GM18861 (cell line): ENCODE measurements at regions not wholly inside any gene's neighbourhood (a gene's known extent, or its start where the extent isn't known, plus 50 kb on each side); places are given as distances from the start of the nearest gene placed in this dataset.

ENCODE experiments used
- ATAC-seq: cut with Tn5 transposase; IDR thresholded peaks from one replicate; pipeline ENCODE4 v1.9.1; 2021; ENCODE audit not compliant: unreplicated experiment

DNA sequence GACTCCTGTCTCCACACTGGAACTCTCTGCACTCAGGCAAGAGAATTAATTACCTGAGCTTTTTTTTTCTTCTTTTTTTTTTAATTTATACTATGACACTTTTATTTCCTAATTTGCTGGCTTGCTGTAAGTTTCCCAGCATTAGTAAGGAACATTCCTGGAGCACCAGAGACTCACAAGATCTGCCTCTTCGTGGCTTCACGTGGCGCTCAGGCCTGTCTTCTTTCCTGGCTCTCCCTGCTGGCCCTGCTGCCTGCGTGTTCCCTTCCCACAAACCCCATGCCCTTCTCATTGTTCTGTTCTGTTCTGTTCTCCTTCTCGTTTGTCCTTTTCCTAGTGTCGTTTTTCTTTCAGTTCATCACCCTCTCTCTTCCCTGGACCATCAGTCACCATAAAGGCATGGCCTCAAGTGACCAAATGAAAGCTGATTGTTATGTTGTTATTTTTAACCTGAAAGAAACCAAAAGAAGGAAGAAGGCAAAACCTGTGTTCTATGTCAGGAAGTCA lies 591.6 kb upstream of the PFKP start:
- ATAC-seq = no peak

DNA sequence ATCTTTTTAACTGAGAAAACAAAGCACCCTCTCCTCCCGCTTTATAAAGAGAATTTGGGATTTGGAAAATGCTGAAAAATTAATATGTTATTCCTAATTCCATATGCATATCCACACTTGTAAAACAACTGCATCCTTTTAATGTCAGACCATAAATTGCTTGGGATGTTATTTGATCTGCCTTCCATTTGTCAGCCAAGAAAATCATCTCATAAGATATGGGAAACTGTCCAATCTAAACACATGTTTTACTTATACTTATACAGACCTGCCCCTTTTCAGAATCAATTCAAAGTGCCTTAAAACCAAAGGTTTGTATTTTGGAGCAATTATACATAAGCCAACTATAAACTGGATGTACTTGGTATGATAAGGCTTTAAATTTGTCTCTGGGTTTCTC lies 595.5 kb upstream of the PFKP start:
- no peak for ATAC-seq

DNA sequence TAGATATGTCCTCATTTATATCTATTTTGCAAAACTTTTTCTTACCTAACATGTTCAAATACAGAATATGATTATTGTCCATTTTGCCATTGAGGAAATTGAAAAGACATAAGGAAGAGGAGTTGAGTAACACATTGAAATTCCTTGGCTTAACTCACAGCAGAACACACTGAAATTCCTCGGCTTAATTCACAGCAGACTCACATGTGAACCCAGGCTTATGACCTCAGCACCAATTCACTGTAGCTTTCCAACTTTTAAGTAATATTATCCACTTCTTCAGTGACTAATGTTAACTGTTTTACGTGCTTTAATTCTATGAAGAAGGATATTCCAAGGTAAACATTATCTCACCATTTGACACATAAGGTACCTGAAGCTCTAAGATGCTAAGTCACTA lies 597.5 kb upstream of the PFKP start:
- no peak for ATAC-seq

DNA sequence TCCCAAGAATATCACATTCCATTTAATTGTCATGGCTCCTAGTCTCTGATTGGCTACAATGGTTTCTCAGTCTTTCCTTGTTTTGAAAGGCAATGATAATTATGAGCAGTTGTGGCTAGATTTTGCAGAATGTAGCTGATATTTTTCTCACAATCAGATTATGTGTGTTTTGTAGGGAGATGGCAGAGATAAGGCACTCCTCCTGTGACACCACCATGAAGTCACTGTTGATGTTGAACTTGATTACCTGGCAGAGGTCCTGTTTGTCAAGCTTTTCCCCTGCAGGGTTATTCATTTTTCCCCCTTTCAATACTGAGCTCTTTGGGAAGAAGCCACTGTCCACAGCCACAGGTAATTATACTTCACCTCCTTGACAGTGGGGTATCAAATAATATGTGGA lies 602.9 kb upstream of the PFKP start:
- ATAC-seq = no peak

DNA sequence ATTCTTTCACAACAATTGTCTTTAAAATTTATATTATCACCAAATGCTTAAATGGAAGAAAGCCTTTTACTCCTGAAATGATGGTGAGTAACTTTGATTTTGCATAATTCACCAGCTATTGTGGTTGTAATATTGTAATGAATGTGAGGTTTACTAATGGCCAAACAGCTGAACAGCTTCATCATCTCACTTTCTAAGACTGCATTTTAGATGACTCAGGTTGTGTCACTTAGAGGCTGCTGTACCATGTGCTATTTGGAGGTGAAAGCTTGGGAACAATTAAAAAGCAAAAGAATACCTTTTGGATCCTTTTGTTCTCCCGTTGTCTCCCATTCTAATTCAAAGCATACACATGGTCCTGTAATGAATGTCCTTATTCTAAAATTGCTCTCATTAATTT lies 604.0 kb upstream of the PFKP start:
- ATAC-seq = no peak

DNA sequence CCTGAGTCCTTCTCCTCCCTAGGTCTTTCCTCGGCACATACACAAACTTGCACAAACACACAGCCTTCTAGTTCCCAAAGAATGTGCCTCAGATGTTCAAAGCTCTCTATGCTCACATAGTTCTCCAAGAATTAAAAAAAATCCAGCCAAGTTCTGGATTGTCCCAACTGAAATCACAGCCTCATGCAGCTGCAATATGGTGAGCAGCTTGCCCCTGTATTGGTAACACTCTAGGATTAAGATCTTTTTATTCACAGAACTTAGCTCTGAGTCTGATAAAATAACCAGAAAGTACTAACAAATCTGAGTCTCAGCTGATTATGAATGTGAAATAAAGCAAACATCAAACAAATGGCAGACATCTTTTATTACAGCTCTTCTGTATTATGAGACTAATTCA lies 604.8 kb upstream of the PFKP start:
- no peak for ATAC-seq

DNA sequence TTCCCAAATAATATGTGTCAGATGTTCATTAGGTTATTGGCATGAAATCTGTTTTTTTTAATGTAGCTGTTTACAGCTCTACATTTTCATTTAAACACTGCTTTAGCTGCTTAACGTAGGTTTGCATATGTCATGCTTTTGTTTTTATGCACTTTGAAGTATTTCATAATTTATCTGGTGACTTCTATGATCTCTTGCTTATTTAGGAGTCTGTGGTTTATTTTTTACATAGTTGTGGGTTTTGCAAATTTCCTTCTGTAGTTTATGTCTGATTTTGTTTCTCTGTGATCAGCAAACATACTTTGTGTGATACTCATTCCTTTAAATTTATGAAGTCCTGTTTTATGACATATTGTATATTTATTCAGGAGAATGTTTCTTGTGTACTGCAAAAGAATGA lies 606.5 kb upstream of the PFKP start:
- no peak for ATAC-seq

DNA sequence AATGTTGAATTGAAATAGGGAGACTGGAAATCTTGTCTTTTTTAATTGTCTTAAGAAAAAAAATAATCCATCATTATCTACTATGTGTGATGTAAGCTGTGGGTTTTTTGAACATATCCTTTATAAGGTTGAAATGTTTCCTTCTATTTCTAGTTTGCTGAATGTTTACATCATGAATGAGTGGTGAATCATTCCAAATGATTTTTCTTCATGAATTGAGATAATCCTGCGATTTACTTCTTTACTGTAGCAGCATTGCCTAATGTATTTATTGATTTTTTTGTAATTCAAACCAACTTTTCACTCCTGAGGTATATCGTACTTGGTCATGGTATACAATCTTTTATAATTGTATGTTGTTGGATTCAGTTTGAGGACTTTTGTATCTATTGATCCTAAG lies 607.6 kb upstream of the PFKP start:
- no peak for ATAC-seq

DNA sequence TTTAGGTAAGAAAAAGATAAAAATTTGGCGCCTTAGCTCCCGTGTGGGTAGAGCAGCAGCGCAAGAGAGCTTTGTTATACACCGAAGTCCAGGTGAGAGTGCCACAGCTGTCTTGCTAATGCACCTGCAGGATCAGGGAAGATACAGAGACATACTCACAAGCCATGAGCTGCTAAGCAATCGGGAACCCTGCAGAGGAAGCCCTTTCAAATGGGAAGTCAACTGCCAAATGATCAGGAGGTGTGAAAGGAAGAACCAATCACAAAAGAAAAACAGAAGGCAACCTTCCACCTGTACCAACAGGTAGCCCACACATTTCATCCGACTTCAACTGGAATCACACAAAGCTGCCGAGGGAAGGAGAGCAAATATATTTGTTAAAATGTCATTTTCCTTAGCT lies 610.5 kb upstream of the PFKP start:
- no peak for ATAC-seq

DNA sequence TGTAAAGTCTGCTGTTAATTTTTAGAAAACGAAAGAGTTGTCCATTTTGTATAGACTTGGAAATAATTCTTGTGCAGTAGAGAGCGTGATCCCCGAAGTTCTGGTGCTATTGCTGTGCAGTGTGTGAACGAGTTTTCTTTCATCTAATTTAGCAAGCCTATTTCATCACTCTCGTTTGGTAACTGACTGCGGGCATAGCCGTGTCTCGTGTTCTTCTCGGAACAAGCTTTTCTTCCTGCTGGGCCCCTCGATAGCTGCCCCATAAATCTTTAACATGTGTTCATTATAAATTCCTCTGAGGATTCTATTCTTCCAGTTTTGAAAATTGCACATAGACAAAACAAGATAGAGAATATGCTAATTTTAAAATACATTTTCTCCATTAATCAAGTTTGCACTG lies 622.0 kb upstream of the PFKP start:
- no peak for ATAC-seq

DNA sequence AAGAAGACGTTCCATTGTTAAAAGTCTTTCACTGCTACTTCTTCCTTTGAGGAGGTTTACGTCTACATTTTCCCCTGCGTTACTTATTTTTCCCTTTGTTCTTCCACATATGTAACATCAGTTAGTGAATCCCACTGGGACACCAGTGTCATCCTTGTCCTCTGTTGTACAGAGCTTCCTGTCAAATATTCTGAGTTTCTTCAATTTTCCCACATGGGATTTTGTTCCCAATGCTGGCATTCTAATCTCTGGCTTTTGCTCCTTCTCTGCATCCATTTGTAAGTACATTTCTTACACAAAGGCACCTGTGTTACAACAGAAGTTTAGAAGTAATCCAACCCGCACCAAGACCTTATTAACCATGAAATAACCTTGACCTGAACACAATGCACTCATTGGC lies 627.4 kb upstream of the PFKP start:
- no peak for ATAC-seq

DNA sequence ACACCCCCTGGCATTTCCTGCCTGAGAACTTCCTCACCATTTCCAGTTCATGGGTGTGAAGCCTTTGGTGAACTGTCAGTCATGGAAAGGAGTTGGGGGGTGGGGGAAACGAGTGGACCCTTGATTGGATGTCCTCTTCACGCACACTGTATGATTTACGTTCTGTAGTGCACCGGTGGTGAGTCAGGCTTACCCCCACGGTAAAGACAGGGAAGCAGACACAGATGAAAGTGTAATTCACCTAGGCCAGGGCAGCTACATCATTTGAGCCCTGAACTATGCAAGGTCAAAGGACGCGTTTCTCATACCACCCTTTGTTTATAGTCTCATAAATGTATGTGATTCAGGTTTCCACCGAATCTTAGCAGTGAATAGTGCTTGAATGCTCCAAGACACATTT lies 628.3 kb upstream of the PFKP start:
- ATAC-seq = no peak

DNA sequence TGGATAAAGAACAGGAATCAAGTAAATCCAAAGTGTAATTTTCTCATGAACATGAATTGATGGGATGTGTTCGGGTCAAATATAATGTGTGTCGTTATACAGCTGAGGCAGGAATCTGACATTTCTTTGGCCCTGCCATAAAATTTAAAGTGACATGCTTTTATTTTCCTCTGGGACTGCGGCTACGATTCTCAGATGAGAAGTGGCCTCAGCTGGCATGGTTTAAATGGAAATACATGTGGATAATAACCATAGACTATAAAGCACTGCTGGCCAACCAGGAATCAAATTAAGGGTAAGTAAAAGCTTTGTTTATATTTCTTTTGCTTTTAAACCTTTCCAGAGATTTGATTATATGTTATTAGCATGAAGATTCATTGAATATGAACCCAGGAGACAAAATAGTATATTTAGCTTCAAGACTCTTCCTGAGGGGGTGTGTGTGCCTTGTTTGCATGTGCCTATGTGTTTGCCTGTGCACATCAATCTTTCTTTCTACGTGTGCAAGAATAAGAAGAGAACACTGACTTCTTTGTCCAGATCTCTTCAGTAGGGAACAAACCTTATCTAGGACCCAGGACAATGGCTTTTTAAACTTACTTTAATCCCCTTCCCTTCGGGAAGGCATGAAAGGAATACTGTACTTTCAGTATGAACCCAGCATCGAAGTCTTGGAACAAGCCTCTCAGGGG lies 629.0 kb upstream of the PFKP start:
- no peak for ATAC-seq

DNA sequence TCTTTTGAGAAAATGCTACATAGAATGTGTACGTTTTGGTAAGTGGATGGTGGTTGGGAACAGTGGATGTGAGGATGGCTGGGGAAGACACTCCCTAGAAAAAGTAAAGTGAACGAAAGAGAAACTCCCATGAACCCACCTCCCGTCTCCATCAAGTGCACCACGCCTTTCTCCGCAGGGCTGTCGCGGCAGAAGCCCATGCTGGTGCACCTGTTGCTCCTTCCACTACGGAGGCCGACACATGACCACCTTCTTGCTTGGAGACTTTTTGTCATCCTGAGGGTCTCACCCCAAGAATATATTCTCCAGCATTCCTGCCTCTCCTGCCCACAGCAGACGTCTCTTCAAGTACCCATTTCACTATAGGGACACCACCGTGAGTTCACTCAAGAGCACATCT lies 630.4 kb upstream of the PFKP start:
- no peak for ATAC-seq

DNA sequence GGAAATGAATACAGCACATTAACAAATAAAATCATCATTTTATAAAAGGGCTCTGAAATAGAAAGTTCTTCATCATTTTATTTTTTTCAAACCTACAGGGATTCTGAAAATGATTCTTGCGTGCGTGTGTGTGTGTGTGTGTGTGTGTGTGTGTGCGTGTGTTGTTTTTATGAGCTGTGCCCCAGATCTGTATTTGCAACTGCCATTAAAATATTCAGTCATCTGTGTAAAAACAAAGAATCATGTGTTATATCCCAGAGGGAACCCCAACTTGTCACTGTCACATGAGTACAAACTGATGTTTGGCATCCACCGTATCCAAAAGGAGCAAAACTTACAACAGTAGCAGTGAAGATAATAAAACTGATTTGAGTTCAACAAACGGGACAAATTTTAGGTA lies 635.4 kb upstream of the PFKP start:
- no peak for ATAC-seq

DNA sequence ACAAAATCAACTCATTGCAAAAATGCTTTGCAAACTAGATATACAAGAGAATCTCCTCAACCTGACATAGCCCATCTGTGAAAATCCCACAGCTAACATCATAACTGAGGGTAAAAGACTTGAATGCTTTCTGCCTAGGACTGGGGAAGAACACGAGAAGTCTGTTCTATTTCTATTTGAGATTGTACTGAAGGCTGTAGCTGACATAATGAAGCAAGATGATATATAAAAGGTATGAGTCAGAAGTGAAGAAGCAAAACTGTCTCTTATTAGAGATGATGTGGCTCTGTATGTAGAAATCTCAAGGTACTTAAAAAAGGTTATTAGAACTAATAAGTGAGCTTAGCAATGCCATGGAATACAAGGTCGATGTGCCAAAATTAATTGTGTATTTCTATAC lies 639.9 kb upstream of the PFKP start:
- no peak for ATAC-seq

DNA sequence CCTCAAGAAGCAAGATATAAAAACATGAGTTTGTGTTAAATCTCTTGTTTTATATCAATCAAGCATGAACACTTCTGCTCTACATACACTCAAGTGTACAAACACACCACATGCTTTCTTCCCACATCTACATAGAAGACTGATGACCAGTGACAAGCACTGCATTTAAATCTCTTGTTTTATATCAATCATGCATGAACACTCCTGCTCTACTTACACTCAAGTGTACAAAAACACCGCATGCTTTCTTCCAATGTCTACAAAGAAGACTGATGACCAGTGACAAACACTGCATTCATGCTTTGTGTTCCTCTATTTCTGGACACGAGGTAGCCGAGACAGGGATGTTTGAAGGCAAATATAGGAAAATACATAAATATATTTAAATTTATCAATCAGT lies 642.0 kb upstream of the PFKP start:
- ATAC-seq = no peak

DNA sequence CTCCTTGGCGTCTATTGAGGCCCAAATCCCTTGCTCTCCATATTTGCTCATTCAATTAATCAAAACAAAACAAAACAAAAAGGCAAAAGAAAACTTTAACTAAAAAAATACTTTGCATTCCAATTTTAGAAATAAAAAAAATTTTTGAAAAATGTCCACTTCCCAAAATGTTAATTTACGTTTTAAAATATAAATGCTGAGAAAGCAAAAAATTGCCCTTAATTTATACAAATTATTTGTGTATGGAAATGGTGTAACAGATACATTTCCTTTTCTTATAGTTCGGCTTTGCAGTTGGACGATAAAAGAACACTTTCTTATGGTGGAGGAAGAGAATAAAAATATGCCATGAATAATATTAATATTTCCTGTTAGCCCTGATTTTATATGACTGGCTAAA lies 652.8 kb upstream of the PFKP start:
- ATAC-seq = no peak

DNA sequence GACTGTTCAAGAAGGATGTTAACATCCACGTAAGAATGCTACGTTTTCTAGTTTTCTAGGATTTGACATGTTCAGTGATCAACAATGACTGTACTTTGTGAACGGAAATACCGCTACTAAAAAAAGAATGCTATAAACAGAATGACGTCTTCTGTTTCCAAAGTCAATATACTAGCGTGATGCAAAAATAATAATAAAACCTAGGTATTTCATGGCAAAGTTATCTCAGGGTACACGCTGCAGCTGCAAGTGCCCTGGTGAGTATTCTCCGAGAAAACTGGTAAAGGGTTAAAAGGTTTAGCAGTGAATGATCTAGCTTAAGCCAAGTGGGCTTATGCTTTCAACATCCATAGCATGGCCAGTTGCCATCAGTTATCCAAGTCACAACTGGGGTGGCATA lies 653.3 kb upstream of the PFKP start:
- no peak for ATAC-seq

DNA sequence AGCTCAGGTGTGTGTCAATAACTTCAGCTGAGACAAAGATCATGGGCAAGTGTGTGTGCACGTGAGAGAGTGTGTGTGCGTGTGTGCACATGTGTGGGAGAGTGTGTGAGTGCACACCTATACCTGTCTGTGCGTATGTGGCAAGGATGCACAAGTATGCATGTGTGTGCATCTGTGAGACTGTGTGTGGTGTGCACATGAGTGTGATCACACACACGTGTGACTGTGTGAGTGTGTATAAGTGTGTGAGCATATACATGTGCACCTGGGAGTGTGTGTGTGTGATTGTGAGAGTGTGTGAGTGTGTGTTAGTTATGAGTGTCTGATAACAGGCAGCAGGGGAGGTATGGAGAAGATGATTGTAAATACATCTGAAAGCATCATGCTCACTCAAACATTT lies 657.3 kb upstream of the PFKP start:
- no peak for ATAC-seq

DNA sequence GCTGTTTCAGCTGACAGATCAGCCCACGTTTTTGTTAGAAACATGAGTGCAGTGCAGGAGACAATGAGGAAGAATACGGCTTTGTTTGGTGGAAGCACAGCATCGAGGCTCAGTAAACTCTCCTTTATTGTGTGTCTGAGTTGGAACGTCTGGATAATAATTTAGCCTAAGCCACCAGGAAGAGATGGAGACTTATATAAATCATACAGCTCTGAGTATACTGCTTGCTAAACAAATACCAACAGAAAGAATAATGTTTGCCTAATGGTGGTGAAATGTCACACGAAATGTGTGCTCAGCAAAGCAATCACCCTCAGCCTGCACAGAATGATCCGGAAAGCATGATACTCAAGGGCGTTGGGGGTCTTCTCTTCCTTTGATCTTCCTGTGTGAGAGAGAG lies 664.1 kb upstream of the ADARB2 start:
- ATAC-seq = no peak

DNA sequence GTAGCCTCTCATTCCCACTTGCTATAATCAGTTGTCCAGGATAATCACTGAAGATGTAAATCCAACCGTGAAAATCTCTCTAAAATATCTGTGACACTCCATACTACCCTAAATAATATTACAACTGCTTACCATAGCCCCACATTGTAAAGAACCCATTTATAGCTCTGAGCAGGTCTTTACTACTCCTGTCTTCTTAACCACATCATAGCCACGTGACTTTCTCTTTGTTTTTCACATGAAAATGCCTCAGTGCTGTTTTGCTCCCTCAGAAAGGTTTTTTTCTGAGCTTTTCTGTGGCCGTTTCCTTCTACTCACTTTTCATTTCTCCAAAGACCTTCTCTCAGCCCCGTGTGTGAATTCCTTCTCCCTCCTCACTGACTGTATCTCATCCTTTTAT lies 662.2 kb upstream of the ADARB2 start:
- ATAC-seq = no peak

DNA sequence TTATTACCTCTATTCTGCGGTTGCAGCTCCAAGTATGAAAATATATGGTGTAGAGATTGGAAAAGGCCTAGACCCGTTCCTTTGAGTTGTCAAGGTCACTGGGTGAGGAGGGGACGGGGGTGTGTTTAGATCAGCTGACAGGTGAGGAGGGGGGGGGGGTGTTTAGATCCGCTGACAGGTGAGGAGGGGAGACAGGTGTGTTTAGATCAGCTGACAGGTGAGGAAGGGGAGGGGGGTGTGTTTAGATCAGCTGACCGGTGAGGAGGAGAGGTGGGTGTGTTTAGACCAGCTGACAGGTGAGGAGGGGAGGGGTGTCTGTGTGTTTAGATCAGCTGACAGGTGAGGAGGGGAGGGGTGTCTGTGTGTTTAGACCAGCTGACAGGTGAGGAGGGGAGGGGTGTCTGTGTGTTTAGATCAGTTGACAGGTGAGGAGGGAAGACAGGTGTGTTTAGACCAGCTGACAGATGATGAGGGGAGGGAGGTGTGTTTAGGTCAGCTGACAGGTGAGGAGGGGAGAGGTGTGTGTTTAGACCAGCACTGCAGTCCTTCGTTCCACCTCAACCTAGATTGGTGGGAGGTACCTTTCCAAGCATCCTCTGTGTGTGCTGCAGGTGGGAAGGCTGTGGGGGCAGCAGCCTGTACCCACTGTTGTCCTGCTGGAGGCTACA lies 655.0 kb upstream of the ADARB2 start:
- no peak for ATAC-seq
